ENCODE measurements at regions not wholly inside any gene's neighbourhood (a gene's known extent, or its start where the extent isn't known, plus 50 kb on each side); places are given as distances from the start of the nearest gene placed in this dataset.

DNA sequence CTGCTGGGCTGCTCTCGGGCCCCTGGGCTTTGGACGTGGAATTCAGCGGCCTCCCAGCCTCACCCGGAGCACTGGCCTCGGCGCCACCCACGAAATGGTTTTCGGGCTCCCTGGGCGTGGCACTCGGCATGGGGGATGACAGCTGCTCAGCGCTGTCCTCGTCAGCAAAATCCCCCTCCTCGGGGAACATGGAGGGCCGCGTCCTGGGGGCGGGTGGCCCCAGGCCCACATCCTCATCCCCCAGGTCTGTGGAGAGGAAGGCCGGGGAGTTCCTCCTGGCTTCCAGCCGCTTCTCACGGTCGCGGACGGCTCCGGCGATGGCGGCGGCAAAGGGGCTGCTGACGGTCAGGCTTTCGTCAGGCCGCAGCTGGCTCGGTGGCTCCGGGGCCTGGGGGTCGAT is 88.4 kb downstream of the CTTN start:
- H3K27me3 ChIP-seq (ENCODE audit: control insufficient read depth, insufficient read depth, low read length): no peaks in the 10 kb centered on the region
- H3K36me3 ChIP-seq (ENCODE audit: control insufficient read depth, insufficient read depth, low read length): peaks cover 20% of the 10 kb centered on the region
- no CpG with 5 or more reads among the region's 32 CpGs for WGBS (ENCODE audit: insufficient coverage, low lambda C conversion rate)
- H3K9me3 ChIP-seq (ENCODE audit: control insufficient read depth, low read depth, low read length): peaks cover 13% of the 10 kb centered on the region
- no peak for DNase-seq
- H3K27ac ChIP-seq (ENCODE audit: low read length): no peak overlapping the region
- H3K4me3 ChIP-seq (ENCODE audit: low read length): no peak overlapping the region
- peaks cover 3% of the 10 kb centered on the region for H3K4me1 ChIP-seq (ENCODE audit: control insufficient read depth, insufficient read depth, low read length)

DNA sequence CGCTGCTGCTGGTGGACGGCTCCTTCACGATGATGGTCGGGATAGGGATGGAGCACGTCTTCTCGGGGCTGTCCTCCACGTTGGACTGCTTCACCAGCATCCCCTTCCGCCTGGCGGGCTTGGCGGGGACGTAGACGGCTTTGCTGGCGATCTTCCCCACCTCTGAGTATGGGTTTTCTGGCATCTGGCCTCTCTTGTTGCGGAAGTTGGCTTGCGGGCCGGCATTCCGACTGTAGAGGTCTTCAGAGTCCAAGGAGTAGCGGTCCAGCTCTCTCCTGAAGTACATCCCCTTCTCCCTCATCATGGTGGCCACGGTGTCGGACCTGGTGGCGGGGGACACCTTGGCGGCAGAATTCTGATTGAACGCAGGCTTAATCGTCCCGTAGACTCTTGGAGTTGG is 88.8 kb downstream of the CTTN start:
- Histone ChIP-seq H3K36me3 (ENCODE audit: control insufficient read depth, insufficient read depth, low read length) (peaks cover 20% of the 10 kb centered on the region), H3K27ac (ENCODE audit: low read length) (no peak overlapping the region), H3K27me3 (ENCODE audit: control insufficient read depth, insufficient read depth, low read length) (no peaks in the 10 kb centered on the region), H3K9me3 (ENCODE audit: control insufficient read depth, low read depth, low read length) (peaks cover 18% of the 10 kb centered on the region), H3K4me1 (ENCODE audit: control insufficient read depth, insufficient read depth, low read length) (peaks cover 3% of the 10 kb centered on the region), H3K4me3 (ENCODE audit: low read length) (no peak overlapping the region)
- no peak for DNase-seq
- WGBS (ENCODE audit: insufficient coverage, low lambda C conversion rate): no CpG with 5 or more reads among the region's 25 CpGs

DNA sequence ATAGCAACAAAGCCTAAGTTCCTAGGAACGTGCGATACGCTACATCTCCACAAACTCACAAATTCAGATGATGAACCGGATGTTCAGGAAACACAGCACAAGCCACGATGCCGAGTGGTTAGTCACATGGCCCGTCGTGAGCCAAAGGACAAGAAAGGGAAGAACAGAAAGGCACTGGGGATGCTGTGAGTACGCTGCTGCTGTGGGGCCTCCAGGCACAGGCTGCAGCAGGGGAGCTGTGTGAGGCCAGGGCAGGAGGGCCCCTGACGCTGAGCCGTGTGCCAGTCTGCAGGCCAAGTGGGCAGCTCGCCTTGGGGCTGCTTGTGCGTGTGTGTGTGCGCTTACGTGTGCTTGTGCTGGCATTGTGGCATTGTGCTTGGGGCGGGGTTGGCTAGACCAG is 89.4 kb downstream of the CTTN start:
- WGBS (ENCODE audit: insufficient coverage, low lambda C conversion rate): no CpG with 5 or more reads among the region's 16 CpGs
- H3K27me3 ChIP-seq (ENCODE audit: control insufficient read depth, insufficient read depth, low read length): no peaks in the 10 kb centered on the region
- H3K9me3 ChIP-seq (ENCODE audit: control insufficient read depth, low read depth, low read length): peaks cover 21% of the 10 kb centered on the region
- no peak for DNase-seq
- H3K4me1 ChIP-seq (ENCODE audit: control insufficient read depth, insufficient read depth, low read length): peaks cover under 1% of the 10 kb centered on the region
- peaks cover 20% of the 10 kb centered on the region for H3K36me3 ChIP-seq (ENCODE audit: control insufficient read depth, insufficient read depth, low read length)
- no peak overlapping the region for H3K4me3 ChIP-seq (ENCODE audit: low read length)
- H3K27ac ChIP-seq (ENCODE audit: low read length): no peak overlapping the region

DNA sequence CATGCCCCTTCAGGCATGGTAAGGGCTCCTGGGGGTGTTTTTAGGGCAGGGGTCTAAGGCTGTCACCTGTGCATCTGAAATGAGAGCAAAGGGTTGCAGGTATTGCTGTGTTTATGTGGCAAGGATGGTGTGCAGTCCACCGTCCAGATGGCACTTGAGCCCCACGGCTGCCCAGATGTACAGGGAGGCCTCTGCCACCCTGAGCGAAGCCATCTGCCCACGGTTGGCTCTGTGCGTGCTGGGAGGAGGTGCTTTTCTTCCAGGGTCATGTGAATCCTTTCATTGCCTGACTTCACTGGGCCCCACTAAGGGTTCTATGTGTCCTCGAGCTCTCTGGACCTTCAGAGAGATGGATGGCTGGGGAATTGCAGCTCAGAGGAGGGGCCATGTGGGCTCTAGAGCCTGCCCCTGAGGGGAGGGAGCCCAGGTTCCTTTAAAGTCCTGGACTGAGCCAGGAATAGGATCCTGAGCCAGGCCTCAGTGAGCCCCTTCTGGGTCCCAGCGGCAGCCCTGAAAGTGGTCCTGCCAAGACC is 89.9 kb downstream of the CTTN start:
- no peaks in the 10 kb centered on the region for H3K4me1 ChIP-seq (ENCODE audit: control insufficient read depth, insufficient read depth, low read length)
- H3K4me3 ChIP-seq (ENCODE audit: low read length): no peak overlapping the region
- 40% methylated on average over 1 of the region's 7 CpGs for WGBS (ENCODE audit: insufficient coverage, low lambda C conversion rate)
- H3K27ac ChIP-seq (ENCODE audit: low read length): no peak overlapping the region
- H3K36me3 ChIP-seq (ENCODE audit: control insufficient read depth, insufficient read depth, low read length): peaks cover 20% of the 10 kb centered on the region
- H3K9me3 ChIP-seq (ENCODE audit: control insufficient read depth, low read depth, low read length): peaks cover 21% of the 10 kb centered on the region
- H3K27me3 ChIP-seq (ENCODE audit: control insufficient read depth, insufficient read depth, low read length): no peaks in the 10 kb centered on the region
- no peak for DNase-seq

DNA sequence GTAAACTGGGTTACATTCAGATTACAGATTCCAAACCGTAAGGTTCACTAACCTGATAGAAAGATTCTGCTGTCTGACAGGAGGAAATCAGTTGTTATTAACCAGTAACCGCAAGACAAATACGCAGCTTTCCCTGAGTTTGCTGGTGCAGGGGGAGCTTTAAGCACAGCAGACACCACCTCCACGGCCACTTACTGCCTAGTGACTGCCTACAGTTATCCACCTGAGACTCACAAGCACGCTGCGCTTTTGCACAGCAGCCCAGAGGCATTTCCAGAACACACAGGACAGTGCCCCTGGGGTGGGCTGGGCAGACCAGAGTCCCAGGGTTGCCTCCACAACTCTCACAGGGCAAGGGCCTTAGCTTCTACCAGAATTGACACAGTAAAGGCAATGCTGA is 90.9 kb downstream of the CTTN start:
- no peak for DNase-seq
- no peak overlapping the region for H3K27ac ChIP-seq (ENCODE audit: low read length)
- H3K36me3 ChIP-seq (ENCODE audit: control insufficient read depth, insufficient read depth, low read length): peaks cover 20% of the 10 kb centered on the region
- H3K27me3 ChIP-seq (ENCODE audit: control insufficient read depth, insufficient read depth, low read length): no peaks in the 10 kb centered on the region
- no peaks in the 10 kb centered on the region for H3K4me1 ChIP-seq (ENCODE audit: control insufficient read depth, insufficient read depth, low read length)
- H3K4me3 ChIP-seq (ENCODE audit: low read length): no peak overlapping the region
- WGBS (ENCODE audit: insufficient coverage, low lambda C conversion rate): no CpG with 5 or more reads among the region's 6 CpGs
- H3K9me3 ChIP-seq (ENCODE audit: control insufficient read depth, low read depth, low read length): peaks cover 21% of the 10 kb centered on the region

DNA sequence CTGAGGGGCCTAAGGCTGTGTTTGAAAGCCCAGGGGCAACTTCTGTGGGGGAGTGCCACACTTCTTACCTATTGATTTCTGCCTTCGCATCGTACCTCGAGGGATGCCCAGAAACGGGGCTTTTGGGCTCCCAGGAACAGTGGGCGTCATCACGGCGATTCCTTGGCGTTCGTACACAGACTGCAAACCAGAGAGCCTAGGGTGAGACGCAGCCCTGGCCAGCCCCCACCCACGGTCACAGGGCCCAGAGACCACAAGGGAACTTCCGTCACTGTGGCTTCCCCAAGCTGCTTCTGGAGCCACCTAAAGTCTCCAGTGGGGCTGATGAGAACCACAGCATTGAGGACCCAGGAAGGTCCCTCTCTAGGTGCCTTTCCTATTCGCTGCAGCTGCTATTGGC is 91.9 kb downstream of the CTTN start:
- Histone ChIP-seq H3K9me3 (ENCODE audit: control insufficient read depth, low read depth, low read length) (peaks cover 21% of the 10 kb centered on the region), H3K36me3 (ENCODE audit: control insufficient read depth, insufficient read depth, low read length) (peaks cover 13% of the 10 kb centered on the region), H3K4me3 (ENCODE audit: low read length) (no peak overlapping the region), H3K4me1 (ENCODE audit: control insufficient read depth, insufficient read depth, low read length) (no peaks in the 10 kb centered on the region), H3K27me3 (ENCODE audit: control insufficient read depth, insufficient read depth, low read length) (no peaks in the 10 kb centered on the region), H3K27ac (ENCODE audit: low read length) (no peak overlapping the region)
- no peak for DNase-seq
- WGBS (ENCODE audit: insufficient coverage, low lambda C conversion rate): no CpG with 5 or more reads among the region's 13 CpGs

DNA sequence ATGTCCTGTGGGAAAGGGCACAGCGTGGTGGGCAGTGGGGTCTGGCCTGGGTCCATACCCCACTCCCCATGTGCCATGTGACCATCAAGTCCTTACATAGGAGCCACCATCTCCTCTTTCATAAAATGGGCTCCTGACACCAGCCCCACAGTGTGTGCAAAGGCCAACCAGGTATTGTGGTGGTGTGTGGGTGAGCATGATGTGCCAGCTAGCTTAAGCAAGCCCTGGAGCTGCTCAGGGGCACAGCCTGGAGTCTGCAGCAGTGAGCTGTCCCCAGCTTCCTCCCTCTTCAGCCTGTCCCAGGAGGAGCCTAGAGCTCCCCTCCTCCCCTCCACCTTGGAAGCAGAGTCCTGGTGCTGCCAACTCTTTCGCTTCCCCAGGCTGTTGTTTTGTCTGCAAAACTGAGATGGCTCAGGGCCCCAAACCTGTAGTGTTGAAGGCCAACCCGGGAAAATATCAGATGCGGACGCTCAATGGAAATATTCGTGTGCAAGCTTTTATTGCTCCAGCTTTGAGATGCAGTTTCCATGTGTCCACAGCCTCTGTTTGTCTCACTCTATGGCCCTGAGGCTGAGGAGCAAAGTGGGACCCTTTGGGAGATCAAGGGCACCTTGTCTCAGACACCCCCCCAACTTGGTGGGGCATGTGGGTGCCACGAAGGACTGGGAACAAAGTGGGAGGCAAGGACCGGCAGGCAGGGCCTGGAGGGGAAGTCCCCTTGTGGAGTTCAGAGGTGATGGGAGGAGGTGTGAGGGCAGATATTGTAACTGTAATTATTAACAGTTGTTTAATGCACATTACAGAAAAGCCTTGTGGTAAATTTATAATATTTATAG is 92.6 kb downstream of the CTTN start:
- Histone ChIP-seq H3K9me3 (ENCODE audit: control insufficient read depth, low read depth, low read length) (peaks cover 21% of the 10 kb centered on the region), H3K27me3 (ENCODE audit: control insufficient read depth, insufficient read depth, low read length) (no peaks in the 10 kb centered on the region), H3K36me3 (ENCODE audit: control insufficient read depth, insufficient read depth, low read length) (peaks cover 12% of the 10 kb centered on the region), H3K27ac (ENCODE audit: low read length) (no peak overlapping the region), H3K4me1 (ENCODE audit: control insufficient read depth, insufficient read depth, low read length) (no peaks in the 10 kb centered on the region), H3K4me3 (ENCODE audit: low read length) (no peak overlapping the region)
- WGBS (ENCODE audit: insufficient coverage, low lambda C conversion rate): no CpG with 5 or more reads among the region's 8 CpGs
- no peak for DNase-seq

DNA sequence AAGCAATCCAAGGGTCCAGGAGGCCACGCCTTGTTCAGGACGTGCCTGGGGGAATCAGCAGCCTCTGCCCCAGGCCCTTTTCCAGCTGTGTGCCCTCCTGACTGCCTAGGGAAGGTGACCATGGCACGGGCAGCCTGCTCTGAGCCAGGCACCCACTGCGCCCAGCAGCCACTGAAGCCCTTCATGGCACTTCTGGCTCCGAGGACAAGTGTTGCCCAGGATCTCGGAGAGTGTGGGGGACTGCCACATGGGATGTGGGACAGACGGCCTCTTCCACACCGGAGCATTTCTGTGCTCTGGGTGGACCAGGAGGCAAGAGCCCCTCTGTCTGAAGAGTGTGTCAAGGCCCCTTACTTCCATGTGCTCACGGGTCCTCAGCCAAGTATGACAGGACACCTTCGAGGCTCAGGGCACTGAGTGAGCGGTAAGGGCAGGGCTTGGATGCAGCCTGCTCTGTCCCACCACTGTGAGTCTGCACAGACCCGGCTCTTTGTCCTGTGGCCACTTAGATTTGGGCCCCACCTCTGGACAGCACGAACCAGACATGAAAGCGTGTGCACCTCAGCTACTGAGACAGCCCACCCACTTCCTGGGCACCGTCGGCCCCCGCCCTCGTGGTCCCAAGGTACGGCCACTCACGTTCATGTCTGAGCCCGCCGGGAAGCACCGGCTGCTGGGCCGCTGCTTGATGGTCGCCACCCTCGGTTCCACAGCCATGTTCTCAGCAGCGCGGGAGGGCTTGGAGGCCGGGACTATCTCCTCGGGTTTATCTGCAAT is 93.6 kb downstream of the CTTN start:
- H3K27me3 ChIP-seq (ENCODE audit: control insufficient read depth, insufficient read depth, low read length): no peaks in the 10 kb centered on the region
- H3K27ac ChIP-seq (ENCODE audit: low read length): no peak overlapping the region
- H3K4me1 ChIP-seq (ENCODE audit: control insufficient read depth, insufficient read depth, low read length): no peaks in the 10 kb centered on the region
- no peak overlapping the region for H3K4me3 ChIP-seq (ENCODE audit: low read length)
- H3K36me3 ChIP-seq (ENCODE audit: control insufficient read depth, insufficient read depth, low read length): peaks cover 12% of the 10 kb centered on the region
- peaks cover 21% of the 10 kb centered on the region for H3K9me3 ChIP-seq (ENCODE audit: control insufficient read depth, low read depth, low read length)
- no CpG with 5 or more reads among the region's 30 CpGs for WGBS (ENCODE audit: insufficient coverage, low lambda C conversion rate)
- no peak for DNase-seq

DNA sequence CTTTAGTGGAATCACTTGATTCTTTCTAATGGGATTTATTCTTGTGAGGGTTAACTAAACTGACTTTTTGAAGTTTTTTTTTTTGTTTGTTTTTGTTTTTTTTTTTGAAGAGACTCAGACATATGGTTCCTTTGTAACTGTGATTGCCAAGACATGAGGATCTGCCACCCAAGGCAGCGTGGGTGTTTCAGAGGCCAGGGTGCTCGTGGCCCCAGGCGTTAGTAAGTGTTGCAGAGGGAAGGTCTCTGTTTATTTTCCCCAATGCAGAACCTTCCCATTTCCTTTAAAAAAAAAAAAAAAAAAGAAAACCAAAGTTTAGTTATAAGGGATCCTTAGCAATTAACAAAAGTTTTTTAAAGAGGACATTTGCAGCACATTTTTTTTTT is 94.8 kb downstream of the CTTN start:
- no peak for DNase-seq
- H3K9me3 ChIP-seq (ENCODE audit: control insufficient read depth, low read depth, low read length): peaks cover 21% of the 10 kb centered on the region
- H3K4me3 ChIP-seq (ENCODE audit: low read length): no peak overlapping the region
- H3K4me1 ChIP-seq (ENCODE audit: control insufficient read depth, insufficient read depth, low read length): no peaks in the 10 kb centered on the region
- no CpG with 5 or more reads among the region's 3 CpGs for WGBS (ENCODE audit: insufficient coverage, low lambda C conversion rate)
- no peaks in the 10 kb centered on the region for H3K27me3 ChIP-seq (ENCODE audit: control insufficient read depth, insufficient read depth, low read length)
- peaks cover 9% of the 10 kb centered on the region for H3K36me3 ChIP-seq (ENCODE audit: control insufficient read depth, insufficient read depth, low read length)
- H3K27ac ChIP-seq (ENCODE audit: low read length): no peak overlapping the region

DNA sequence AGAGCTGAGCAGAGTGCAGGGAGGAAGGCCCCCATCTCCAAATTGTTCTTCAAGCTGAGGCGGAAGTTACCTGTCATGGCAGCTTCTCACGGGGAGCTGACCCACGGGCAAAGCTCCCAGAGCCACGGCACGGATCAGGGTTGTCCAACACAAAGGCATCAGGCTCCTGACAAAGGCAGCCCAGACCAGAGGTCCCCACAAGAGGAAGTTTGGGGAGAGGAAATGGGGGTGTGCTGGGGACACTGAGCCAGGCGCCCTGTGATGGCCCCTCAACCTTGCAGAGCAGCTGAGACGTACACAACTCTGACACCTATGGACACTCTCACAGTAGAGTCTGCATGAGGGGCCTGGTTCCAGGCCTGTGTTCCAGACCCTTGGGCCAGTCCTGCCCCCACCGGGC is 95.6 kb downstream of the CTTN start:
- DNase-seq: no peak
- WGBS (ENCODE audit: insufficient coverage, low lambda C conversion rate): no CpG with 5 or more reads among the region's 8 CpGs
- Histone ChIP-seq H3K4me3 (ENCODE audit: low read length) (no peak overlapping the region), H3K9me3 (ENCODE audit: control insufficient read depth, low read depth, low read length) (peaks cover 21% of the 10 kb centered on the region), H3K36me3 (ENCODE audit: control insufficient read depth, insufficient read depth, low read length) (peaks cover 7% of the 10 kb centered on the region), H3K27ac (ENCODE audit: low read length) (no peak overlapping the region), H3K4me1 (ENCODE audit: control insufficient read depth, insufficient read depth, low read length) (no peaks in the 10 kb centered on the region), H3K27me3 (ENCODE audit: control insufficient read depth, insufficient read depth, low read length) (no peaks in the 10 kb centered on the region)
